ENCODE measurements at regions not wholly inside any gene's neighbourhood (a gene's known extent, or its start where the extent isn't known, plus 50 kb on each side); places are given as distances from the start of the nearest gene placed in this dataset.

DNA sequence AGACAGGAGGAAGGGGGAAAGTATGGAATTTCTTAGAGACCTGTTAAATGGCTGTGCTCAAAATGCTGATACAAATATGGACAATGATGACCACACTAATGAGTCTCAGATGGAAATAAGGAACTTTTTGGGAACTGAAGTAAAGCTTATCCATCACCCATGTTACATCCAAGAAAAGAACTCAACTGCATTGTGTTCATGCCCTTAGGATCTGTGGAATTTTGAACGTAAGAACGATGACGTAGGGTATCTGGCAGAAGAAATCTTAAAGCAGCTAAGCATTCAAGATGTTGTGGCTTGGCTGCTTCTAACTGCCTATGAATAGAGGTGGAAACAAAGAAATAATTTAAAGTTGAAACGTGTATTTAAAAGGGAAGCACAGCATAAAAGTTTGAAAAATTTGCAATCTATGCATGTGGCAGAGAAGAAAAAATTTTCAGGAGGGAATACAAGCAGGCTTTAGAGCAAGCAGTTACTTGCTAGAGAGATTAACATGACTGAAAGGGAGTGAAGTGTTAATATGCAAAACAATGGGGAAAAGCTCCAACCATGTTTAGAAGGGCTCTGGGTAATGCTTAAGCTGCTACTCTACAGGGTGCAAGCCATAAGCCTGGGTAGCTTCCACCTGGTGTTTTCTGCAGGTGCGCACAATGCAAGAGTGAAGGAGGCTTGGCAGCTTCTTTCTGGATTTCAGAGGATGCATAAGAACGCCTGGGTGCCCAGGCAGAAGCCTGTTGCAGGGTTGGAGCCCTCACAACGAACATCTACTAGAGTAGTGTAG lies 499.7 kb upstream of the SEMA3D start:
- intact Hi-C loops (cut with micrococcal nuclease), result no loop called here
- ChIA-PET CTCF (no interaction called here), RAD21 (ENCODE audit: low non-redundant PET in 1 of 2, low total read pairs in 2 of 2, uncharacterized antibody in 2 of 2, unreplicated experiment in 2 of 2) (no interaction called here), POLR2A (no interaction called here)
- no peak overlapping the region for H3K4me3 ChIP-seq (replicated peaks in 1 of 2; ENCODE audit: low read depth in 1 of 2, low read length in 2 of 2)
- H3K27ac ChIP-seq (ENCODE audit: low read depth, low read length), result no peak overlapping the region
- no peaks in the 10 kb centered on the region for H4K20me1 ChIP-seq (ENCODE audit: insufficient read depth)
- no peaks in the 10 kb centered on the region for H3K4me1 ChIP-seq (ENCODE audit: control insufficient read depth in 1 of 2, insufficient read depth in 2 of 2, low read length in 2 of 2)
- ATAC-seq (no peak), DNase-seq (ENCODE audit: low read depth, low spot score) (no peak)
- no TSS peak for BruUV-seq (replicated peaks)
- H3K27me3 ChIP-seq (ENCODE audit: insufficient read depth, low read length), result no peaks in the 10 kb centered on the region
- H3K9me2 ChIP-seq (ENCODE audit: insufficient read depth), result no peaks in the 10 kb centered on the region
- H3K79me2 ChIP-seq (ENCODE audit: insufficient read depth, low read length), result no peaks in the 10 kb centered on the region
- H2AFZ ChIP-seq (ENCODE audit: low read depth, low read length, poor library complexity, severe bottlenecking), result no peak overlapping the region
- H3K9ac ChIP-seq (ENCODE audit: low read length), result no peak overlapping the region
- H3K4me2 ChIP-seq (ENCODE audit: low read length), result no peak overlapping the region
- H3K36me3 ChIP-seq (ENCODE audit: control insufficient read depth in 1 of 2, insufficient read depth in 2 of 2, low read length in 2 of 2), result no peaks in the 10 kb centered on the region
- H3K9me3 ChIP-seq (ENCODE audit: control insufficient read depth in 1 of 2, insufficient read depth in 1 of 2, low read depth in 1 of 2, low read length in 2 of 2), result no peaks in the 10 kb centered on the region
- TF ChIP-seq, protein P1, sequence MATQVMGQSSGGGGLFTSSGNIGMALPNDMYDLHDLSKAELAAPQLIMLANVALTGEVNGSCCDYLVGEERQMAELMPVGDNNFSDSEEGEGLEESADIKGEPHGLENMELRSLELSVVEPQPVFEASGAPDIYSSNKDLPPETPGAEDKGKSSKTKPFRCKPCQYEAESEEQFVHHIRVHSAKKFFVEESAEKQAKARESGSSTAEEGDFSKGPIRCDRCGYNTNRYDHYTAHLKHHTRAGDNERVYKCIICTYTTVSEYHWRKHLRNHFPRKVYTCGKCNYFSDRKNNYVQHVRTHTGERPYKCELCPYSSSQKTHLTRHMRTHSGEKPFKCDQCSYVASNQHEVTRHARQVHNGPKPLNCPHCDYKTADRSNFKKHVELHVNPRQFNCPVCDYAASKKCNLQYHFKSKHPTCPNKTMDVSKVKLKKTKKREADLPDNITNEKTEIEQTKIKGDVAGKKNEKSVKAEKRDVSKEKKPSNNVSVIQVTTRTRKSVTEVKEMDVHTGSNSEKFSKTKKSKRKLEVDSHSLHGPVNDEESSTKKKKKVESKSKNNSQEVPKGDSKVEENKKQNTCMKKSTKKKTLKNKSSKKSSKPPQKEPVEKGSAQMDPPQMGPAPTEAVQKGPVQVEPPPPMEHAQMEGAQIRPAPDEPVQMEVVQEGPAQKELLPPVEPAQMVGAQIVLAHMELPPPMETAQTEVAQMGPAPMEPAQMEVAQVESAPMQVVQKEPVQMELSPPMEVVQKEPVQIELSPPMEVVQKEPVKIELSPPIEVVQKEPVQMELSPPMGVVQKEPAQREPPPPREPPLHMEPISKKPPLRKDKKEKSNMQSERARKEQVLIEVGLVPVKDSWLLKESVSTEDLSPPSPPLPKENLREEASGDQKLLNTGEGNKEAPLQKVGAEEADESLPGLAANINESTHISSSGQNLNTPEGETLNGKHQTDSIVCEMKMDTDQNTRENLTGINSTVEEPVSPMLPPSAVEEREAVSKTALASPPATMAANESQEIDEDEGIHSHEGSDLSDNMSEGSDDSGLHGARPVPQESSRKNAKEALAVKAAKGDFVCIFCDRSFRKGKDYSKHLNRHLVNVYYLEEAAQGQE (IDR thresholded peaks at IDR 0.05; ENCODE audit: low read depth), result no peak
- no peak for TF ChIP-seq TCF7L2 (IDR thresholded peaks at IDR 0.05; ENCODE audit: borderline replicate concordance, extremely low read depth, insufficient read depth, insufficient read length)
- TF ChIP-seq EGR1 (IDR thresholded peaks at IDR 0.05; ENCODE audit: low read depth), result no peak

DNA sequence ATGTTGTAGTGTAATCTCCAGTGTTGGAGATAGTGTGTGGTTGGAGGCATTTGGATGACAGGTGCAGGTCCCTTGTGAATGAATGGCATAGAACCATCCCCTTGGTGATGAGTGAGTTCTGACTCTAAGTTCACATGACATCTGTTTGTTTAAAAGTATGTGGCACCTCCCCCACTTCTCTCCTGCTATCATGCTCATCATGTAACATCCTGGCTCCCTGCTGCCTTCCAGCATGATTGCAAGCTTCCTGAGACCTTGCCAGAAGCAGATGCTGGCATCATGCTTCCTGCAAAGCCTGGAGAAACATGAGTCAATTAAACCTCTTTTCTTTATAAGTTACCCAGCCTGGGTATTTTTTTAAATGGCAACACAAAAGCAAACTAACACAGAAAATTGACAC lies 499.0 kb upstream of the SEMA3D start:
- Histone ChIP-seq H2AFZ (ENCODE audit: low read depth, low read length, poor library complexity, severe bottlenecking) (no peak overlapping the region), H3K9me2 (ENCODE audit: insufficient read depth) (no peaks in the 10 kb centered on the region), H3K9me3 (ENCODE audit: control insufficient read depth in 1 of 2, insufficient read depth in 1 of 2, low read depth in 1 of 2, low read length in 2 of 2) (no peaks in the 10 kb centered on the region), H4K20me1 (ENCODE audit: insufficient read depth) (no peaks in the 10 kb centered on the region), H3K9ac (ENCODE audit: low read length) (no peak overlapping the region), H3K79me2 (ENCODE audit: insufficient read depth, low read length) (no peaks in the 10 kb centered on the region), H3K36me3 (ENCODE audit: control insufficient read depth in 1 of 2, insufficient read depth in 2 of 2, low read length in 2 of 2) (no peaks in the 10 kb centered on the region), H3K4me1 (ENCODE audit: control insufficient read depth in 1 of 2, insufficient read depth in 2 of 2, low read length in 2 of 2) (no peaks in the 10 kb centered on the region), H3K27ac (ENCODE audit: low read depth, low read length) (no peak overlapping the region), H3K27me3 (ENCODE audit: insufficient read depth, low read length) (no peaks in the 10 kb centered on the region), H3K4me3 (replicated peaks in 1 of 2; ENCODE audit: low read depth in 1 of 2, low read length in 2 of 2) (no peak overlapping the region), H3K4me2 (ENCODE audit: low read length) (no peak overlapping the region)
- ATAC-seq (no peak), DNase-seq (ENCODE audit: low read depth, low spot score) (no peak)
- intact Hi-C loops (cut with micrococcal nuclease), result no loop called here
- POLR2A ChIA-PET, result no interaction called here
- no TSS peak for BruUV-seq (replicated peaks)
- RAD21 ChIA-PET (ENCODE audit: low non-redundant PET in 1 of 2, low total read pairs in 2 of 2, uncharacterized antibody in 2 of 2, unreplicated experiment in 2 of 2), result no interaction called here
- CTCF ChIA-PET, result no interaction called here
- TF ChIP-seq POLR2A (IDR thresholded peaks at IDR 0.05; ENCODE audit: borderline replicate concordance, extremely low read depth, insufficient read depth, insufficient read length) (no peak), CEBPB (IDR thresholded peaks at IDR 0.05; ENCODE audit: low read depth) (no peak)
- TF ChIP-seq, protein P1 (IDR thresholded peaks at IDR 0.05; ENCODE audit: low read depth), result no peak
- TF ChIP-seq, protein P2, sequence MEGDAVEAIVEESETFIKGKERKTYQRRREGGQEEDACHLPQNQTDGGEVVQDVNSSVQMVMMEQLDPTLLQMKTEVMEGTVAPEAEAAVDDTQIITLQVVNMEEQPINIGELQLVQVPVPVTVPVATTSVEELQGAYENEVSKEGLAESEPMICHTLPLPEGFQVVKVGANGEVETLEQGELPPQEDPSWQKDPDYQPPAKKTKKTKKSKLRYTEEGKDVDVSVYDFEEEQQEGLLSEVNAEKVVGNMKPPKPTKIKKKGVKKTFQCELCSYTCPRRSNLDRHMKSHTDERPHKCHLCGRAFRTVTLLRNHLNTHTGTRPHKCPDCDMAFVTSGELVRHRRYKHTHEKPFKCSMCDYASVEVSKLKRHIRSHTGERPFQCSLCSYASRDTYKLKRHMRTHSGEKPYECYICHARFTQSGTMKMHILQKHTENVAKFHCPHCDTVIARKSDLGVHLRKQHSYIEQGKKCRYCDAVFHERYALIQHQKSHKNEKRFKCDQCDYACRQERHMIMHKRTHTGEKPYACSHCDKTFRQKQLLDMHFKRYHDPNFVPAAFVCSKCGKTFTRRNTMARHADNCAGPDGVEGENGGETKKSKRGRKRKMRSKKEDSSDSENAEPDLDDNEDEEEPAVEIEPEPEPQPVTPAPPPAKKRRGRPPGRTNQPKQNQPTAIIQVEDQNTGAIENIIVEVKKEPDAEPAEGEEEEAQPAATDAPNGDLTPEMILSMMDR (IDR thresholded peaks at IDR 0.05 in 2 of 3, conservative IDR thresholded peaks at IDR 0.05 in 1 of 3; ENCODE audit: borderline replicate concordance in 1 of 3, insufficient read depth in 1 of 3, low read depth in 2 of 3, low read length in 2 of 3), result no peak
